Sciatic nerve (tissue), 2 donors: ENCODE measurements at regions not wholly inside any gene's neighbourhood (a gene's known extent, or its start where the extent isn't known, plus 50 kb on each side); places are given as distances from the start of the nearest gene placed in this dataset.
"Not testable (repeated sequence)": the region's sequence is repeated elsewhere in the genome, so short reads cannot be mapped to it uniquely, and the experiment has no call there.

ENCODE experiments used
- ATAC-seq: fragments of 200-7000 bp; cut with Tn5 transposase; one replicate; pipeline ENCODE4 v1.9.1; 2020; ENCODE audit warnings: mild to moderate bottlenecking, moderate library complexity
- DNase-seq: peaks from one replicate; pipeline ENCODE4 v3.0.0-alpha.2; 2020; ENCODE audit warnings: low spot score
- intact Hi-C: fragments of 100-400 bp; cut with DNase I; formaldehyde crosslinking; loops from one replicate; pipeline ENCODE4 v1.14.2; 2022
- donor health status: DM: no; HTN: no; CAD: no.
- donor health status: DM: no; HTN: no; CAD: no.

DNA sequence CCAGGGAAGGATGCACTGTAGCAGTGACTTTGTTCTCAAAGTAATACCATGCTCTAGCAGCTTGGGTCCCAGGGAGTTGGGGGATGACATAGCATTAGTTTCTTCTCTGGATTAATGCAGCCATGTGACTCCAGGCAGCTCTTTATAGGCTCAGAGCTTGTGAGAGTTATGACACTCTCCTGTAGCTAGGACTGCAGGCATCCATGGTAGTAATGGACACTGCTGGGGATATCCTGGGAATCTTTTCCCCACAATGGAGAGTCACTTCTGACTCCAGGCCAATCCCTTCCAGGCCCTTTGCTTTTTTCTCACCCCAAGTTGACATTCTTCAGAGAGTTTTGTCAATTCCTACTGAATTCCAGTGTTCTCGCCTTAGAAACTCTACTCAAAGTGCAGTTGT is 270.9 kb downstream of the COG6 start:
- intact Hi-C loops = no loop called here
- no peak for ATAC-seq
- DNase-seq = no peak

DNA sequence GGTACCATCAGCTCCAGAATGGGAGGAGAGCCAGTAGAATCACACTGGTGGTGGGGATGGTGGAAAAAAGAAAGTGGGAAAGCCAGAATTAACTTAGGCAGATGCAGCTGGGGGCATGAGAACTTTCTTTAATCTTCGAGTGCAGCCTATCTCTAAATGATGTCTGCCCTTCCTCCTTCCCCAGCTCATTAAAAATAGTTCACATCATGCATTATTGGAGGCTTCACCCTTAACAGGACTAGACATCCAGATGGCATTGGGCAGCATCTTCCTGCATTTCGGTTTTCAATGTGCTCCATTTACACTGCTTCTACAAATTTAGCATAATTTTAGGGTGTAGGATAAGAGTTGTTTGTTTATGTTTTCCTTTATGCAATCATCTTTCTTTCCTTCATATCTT is 272.8 kb downstream of the COG6 start:
- no peak for DNase-seq
- no peak for ATAC-seq
- intact Hi-C loops = no loop called here

DNA sequence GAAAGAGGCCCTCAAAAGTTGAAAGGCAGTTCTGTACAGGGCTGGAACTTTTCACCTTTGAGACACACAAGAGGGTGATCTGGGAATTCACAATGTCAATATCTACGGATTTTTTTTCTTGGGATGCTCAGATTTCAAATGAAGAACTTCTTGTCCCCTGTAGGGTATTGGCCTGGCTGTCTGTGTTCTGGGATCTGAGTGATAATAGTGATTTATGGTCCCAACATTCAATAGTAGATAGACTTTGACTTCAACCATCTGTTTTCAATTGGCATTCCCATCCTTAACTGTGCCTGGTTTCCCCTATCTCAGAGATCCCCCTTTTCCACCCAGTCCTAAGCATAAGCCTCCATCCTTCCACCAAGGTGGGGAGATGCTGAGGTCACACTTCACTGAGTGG is 274.1 kb downstream of the COG6 start:
- DNase-seq (no peak), ATAC-seq (no peak)
- intact Hi-C loops = no loop called here

DNA sequence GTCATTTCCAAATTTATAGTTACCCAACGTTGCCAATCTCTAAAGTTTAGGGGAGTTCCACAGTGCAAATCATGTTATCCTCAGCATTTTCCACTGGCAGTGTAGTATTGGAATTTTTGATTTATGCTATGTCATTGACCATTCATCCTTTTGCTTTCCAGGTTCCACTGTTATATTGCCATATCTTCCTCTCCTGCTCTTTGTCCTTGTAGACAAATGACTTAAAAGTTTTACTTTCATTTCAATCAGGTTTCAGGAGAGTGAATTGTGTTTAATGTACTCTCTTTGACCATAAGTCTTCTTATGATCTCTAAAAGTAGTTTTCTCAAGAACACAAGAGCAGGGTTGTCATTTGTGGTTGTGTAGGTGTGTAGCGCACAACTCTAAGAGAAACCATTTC is 274.6 kb downstream of the COG6 start:
- intact Hi-C loops = no loop called here
- no peak for DNase-seq

DNA sequence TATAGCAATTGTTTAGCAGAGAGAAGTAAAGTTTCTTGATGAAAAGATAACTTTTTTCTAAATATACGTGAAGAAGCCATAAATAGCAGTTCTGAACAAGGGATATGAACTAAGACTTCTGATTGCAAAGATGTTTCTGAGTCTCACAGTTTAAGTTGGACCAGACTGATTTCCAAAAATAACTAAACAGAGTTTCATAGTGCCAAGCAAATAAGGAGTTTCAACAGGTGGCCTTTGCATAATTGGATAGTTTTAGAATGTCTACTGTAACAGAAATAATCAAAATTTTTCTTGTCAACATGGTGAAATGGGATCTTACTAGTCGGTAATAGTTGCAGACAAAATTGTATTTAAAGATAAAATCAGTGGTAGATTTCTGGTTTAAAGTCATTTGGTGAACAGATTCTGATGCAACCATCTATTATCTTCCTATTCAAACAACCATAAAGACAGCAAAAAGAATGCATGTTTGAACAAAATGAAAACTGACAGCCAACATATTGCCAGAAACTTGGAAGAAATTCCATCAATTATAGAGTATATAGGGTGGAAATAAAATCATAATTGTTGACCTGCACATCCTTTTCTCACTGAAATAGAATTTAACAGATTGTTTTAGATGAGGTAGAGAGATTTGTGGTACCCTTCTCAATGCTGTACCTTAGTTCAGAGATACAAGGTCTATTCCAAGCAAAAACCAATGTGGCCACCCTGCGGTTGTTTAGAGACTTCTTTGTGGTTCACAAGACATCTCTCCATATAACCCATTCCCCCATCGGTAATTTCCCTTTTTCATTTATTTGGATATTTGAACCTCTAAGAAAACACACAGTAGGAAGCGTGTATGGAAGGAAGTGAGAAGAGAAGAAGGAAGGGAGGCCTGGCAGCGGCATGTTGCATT is 275.3 kb downstream of the COG6 start:
- DNase-seq (no peak), ATAC-seq (no peak)
- intact Hi-C loops = no loop called here

More for the DNA sequence above, 274.6 kb downstream of the COG6 start:
- no peak for ATAC-seq

DNA sequence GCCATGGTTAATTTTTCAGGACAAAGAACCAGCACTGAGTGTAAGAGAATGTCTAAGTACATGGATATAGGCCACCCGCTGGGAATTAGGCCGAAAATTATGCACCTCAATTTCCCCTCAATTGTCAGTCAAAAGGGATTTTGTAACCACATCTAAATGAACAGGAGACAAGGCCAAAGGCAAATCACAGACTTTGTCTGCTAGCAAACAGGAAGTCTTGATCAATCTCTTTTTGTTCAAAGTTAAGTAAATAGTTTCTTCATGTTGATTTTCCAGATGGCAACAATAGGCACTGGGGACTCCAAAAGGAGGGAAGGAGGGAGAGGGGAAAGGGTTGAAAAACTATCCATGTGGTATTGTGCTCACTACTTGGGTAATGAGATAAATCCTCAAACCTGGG is 276.0 kb downstream of the COG6 start:
- ATAC-seq = no peak
- DNase-seq = no peak
- intact Hi-C loops = no loop called here

DNA sequence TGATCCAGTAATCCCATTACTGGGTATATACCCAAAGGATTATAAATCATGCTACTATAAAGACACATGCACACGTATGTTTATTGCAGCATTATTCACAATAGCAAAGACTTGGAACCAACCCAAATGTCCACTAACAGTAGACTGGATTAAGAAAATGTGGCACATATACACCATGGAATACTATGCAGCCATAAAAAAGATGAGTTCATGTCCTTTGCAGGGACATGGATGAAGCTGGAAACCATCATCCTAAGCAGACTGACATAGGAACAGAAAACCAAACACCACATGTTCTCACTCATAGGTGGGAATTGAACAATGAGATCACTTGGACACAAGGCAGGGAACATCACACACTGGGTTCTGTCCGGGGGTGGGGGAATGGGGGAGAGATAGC is 277.1 kb downstream of the COG6 start:
- ATAC-seq, DNase-seq, intact Hi-C loops: not testable (repeated sequence)

DNA sequence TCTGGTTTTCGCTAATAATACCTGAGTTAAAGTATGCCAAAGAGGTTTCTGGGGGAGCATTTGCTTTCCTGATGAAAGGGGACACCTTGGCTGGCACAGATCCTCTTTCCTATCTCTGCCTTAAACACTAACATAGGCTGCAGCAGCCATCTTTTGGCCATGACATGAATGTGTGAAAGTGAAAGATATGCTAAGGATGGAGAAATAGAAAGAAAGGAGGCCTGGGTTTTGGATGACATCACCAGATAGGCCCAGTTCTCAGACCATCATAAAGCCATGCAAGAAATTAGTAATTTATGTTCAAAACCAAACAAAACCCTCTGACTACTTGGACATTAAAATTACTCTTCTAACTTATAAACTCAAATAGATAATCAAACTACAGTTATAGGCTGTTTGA is 279.7 kb downstream of the COG6 start:
- DNase-seq (no peak), ATAC-seq (no peak)
- intact Hi-C loops = no loop called here

DNA sequence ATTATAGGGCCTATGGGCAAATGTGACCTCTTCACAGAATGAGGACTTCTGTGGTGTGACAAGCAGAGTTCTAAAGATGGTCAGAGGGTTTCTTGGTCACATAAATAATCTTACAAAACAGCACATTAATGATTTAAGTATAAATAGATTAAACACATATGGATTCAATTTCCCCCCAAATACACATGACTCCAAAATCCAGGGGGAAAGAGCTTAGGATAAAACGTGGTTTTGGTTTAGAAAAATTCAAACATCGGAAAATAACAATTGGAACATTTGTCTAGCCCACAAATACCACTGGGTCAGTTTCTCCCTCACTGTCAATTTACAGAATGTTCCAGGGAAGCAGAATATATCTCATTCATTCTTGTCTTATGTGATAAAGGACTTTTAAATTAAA is 283.1 kb downstream of the COG6 start:
- DNase-seq (no peak), ATAC-seq (no peak)
- intact Hi-C loops = no loop called here

DNA sequence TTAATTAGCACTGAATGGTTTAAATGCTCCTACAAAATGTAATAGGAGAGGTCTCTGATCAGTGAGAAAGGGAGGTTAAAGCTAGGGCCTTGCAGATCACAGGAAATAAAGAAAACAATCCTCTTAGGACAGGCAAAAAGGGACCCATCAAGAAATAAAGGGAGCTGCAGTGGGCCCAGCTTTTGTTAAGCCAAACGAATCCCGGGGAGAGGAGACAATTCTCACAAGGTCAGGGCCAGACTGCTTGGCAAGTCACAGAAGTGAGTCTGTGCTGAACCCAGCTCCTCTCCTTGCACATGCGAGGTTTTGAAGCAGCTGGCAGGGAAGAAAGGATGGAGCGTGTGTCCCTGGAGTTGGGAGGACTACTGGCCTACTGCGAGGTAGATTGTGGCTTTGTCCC is 285.8 kb downstream of the COG6 start:
- ATAC-seq (no peak), DNase-seq (no peak)
- intact Hi-C loops = loop anchor here (10.0 kb wide), 1 partner anchor 156 kb away; no protein-coding TSS in a partner anchor

DNA sequence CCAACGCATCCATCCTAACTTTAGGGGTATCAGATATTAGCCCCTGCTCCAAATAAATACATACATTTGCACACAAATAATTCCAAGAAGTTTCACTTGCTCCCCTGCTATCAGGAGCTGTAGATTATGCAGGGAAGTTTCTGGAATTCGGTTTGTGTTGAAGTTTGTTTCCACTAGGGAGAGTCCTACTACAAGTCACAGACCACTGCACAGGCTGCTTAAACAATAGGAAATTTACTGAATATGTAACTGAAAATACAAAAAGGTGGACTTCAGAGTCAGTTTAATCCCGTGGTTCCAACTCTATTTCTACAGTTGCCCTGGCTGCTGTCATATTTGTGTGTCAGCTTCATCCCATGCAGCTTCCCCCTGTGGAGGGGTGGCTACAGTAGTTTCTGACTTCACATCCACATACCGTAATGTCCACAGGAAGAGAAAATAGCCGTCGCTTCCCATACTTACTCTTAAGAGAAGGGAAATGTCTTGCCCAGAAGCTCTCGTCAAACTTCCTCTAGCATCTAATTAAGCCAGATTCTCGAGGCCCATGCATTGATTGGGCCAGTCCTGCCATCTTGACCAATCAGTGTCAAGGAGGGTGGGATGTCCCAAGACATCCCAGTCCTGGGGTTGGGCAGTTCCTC is 286.6 kb downstream of the COG6 start:
- intact Hi-C loops = loop anchor here (10.0 kb wide), 1 partner anchor 157 kb away; no protein-coding TSS in a partner anchor
- ATAC-seq (no peak), DNase-seq (no peak)

DNA sequence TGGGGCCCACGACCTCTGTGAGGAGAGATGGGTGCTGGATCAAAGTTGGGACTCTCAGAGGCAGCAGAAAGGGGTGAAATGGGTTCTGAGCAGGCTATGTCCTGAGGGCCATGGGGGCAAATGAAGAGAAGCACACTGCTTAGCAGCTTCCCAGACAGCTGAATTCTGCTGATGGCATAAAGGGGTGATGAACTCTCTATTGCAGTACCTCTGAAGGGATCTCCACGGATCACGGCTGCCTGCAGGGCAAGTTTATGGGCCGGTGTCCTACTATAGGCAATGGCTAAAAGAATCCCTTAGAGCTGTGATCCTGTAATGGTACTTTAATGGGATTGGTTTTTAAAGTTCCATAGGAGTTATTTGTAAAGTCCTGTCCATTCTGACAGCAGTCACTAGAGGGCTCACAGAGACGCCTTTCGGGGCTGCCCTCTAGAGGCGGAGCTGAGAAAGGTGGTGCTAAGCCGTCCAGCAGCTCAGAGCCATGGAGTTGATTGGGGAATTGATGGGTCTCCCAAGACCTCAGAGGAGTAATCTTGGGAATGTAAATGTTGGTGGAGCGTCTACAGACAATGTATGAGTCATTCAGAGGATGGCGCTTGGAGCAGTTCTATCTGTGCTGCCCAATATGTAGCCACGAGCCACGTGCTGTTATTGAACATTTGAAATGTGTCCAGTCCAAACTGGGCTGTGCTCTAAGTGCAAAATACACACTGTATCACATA is 287.3 kb downstream of the COG6 start:
- peak; percentile 79 for DNase-seq
- ATAC-seq = peak; percentile 93
- intact Hi-C loops = loop anchor here (10.0 kb wide), 1 partner anchor 158 kb away; no protein-coding TSS in a partner anchor

DNA sequence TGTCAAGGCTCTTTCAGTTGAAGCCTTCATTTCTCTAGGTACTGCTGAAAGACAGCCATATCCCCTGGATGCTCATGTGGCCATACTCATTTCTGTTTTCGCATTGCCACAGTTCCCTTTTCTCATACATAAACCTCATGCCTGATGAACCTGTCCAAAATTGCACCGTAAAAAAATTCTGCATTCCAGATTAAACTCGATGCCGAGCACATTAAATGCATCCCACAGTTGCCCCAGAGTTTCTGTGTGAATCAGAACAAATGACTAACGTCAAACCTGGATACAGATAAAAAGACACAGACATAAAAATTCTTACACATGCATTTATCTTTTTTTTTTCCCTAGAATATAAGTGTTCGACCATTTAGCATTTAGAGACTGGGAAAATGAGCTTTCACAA is 288.2 kb downstream of the COG6 start:
- ATAC-seq = no peak
- intact Hi-C loops = loop anchor here (10.0 kb wide), 1 partner anchor 159 kb away; no protein-coding TSS in a partner anchor
- no peak for DNase-seq

DNA sequence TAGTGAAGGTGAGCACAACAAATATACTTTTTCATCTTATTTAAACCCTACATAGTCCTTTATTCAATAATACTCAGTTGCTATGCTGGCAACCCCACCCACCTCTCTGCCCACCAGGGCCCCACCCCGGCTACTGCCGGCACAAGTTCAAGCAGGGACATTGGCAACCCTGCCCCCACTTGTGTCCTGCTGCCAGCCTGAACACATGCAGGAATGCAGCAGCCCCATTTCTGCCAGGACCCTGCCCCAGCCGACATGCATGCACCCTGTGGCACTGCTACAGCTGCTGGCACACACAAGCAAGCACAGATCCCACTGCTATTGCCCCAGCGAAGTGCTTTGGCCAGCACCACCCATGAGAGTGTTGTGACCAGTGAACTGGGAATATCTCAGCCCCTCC is 289.8 kb downstream of the COG6 start:
- intact Hi-C loops = loop anchor here (10.0 kb wide), 1 partner anchor 160 kb away; no protein-coding TSS in a partner anchor
- DNase-seq (no peak), ATAC-seq (no peak)

DNA sequence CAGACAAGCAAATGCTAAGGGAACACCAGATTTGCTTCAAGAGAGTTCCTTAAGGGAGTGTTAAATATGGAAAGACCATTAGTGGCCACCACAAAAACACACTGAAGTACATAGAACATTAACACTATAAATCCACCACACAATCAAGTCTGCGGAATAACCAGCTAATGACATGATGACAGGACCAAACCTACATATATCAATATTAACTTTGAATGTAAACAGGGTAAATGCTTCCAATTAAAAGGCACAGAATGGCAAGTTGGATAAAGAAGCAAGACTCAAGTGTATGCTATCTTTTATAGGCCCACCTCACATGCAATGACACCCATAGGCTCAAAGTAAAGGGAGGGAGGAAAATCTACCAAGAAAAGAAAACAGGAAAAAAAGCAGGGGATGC is 291.3 kb downstream of the COG6 start:
- ATAC-seq = no peak
- intact Hi-C loops = loop anchor here (10.0 kb wide), 1 partner anchor 162 kb away; no protein-coding TSS in a partner anchor
- no peak for DNase-seq

DNA sequence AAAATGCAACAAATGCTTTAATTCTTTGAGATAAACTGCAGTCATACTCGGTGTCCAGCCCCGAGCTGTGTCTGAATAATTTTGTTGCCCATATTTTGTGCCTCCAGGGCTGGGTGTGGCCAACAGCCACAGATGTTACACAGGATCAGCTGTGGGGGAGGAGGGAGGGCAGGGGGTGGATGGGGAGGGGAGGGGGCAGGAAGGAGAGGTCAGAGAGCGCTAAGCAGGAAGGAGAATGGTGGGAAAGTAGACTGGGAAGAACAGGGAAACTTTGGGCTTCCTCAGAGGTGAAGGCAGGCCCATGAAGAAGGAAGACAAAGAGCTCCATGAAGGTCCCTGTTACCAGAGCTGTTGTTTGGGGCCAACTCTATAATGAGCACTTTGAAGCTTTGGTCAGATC is 295.8 kb downstream of the COG6 start:
- DNase-seq (no peak), ATAC-seq (no peak)
- intact Hi-C loops = no loop called here

DNA sequence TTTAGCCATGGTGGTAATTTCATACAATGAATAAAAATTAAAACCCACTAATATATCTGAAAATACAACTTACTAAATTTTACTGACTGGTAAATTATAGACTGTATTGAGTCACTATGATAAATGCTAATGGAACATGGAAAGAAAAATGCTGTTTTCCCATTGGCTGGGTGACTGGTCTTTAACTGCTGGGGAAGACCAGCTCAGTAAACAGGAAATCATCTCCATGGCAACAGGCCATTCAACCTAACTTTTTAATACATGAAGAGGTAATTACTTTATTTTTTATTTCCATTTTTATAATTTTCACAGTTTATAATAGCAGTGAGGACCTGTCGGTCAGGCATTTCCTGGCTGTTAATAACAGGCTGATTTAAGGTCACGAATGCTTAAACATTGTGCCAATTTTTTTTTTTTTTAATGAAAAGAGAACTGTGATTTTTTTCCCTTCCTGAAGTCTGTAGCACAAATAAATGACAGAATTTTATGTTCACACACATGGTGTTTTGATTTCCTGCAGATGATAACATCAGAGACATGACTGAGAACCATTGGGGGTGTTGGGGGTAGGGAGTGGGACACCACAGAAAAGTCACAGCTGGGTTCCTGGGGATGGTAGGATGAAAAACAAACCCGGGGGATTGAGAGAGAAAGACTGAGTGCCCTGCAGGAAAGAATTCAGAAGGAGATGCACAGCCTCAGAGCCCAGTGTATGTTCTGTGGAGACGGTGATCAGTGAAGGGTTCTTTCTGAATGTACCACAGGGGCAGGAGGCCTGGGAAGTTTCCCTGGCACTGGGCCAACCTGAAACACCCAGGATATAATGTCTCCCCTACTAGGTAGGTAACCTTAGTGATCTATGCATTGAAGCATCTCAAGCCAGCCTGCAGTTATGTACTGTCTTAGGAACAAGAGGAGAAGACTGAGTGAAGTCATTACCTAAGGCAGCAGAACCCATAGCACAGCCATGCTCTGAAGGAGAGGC is 297.1 kb downstream of the COG6 start:
- intact Hi-C loops = no loop called here
- DNase-seq (no peak), ATAC-seq (no peak)

DNA sequence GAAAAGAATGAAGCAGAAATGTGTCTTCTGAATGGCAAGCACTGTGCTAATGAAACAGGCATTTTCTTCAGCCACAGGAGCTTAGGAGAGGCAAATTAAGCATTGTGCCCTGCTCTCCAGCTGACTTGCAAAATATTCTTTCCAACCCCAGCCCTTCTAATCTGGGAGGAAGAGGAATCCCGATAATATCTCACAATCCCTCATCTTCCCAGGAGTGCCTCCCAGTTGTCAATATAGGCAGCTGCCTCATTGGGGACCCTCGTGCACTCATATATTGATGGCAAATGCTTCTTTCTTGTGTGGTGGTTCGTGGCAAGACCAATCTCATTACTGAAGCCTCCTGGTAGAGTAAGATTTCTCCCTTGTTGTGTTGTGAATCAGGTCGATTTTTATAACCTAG is 299.0 kb downstream of the COG6 start:
- intact Hi-C loops = no loop called here
- no peak for DNase-seq
- ATAC-seq = no peak
